ENCODE measurements at regions not wholly inside any gene's neighbourhood (a gene's known extent, or its start where the extent isn't known, plus 50 kb on each side); places are given as distances from the start of the nearest gene placed in this dataset.

GRCh38 chr7:25982684-25983083, 169.3 kb upstream of the NFE2L3 start:
- DNase-seq (ENCODE audit: low spot score): no peak

GRCh38 chr7:25985196-25985595, 166.8 kb upstream of the NFE2L3 start:
- no peak for DNase-seq (ENCODE audit: low spot score)

GRCh38 chr7:25988640-25989039, 163.4 kb upstream of the NFE2L3 start:
- no peak for DNase-seq (ENCODE audit: low spot score)

GRCh38 chr7:25989140-25989705, 162.8 kb upstream of the NFE2L3 start:
- DNase-seq (ENCODE audit: low spot score): no peak

GRCh38 chr7:25994433-25994994, 157.5 kb upstream of the NFE2L3 start:
- DNase-seq (ENCODE audit: low spot score): no peak

GRCh38 chr7:25995216-25995615, 156.8 kb upstream of the NFE2L3 start:
- DNase-seq (ENCODE audit: low spot score): no peak

- DNase-seq (ENCODE audit: low spot score): no peak
Measured at GRCh38 chr7:25996006-25996408, 156.0 kb upstream of the NFE2L3 start.

- DNase-seq (ENCODE audit: low spot score): no peak
Measured at GRCh38 chr7:25998499-25998898, 153.5 kb upstream of the NFE2L3 start.

GRCh38 chr7:26000841-26001240, 151.2 kb upstream of the NFE2L3 start:
- DNase-seq (ENCODE audit: low spot score): no peak

GRCh38 chr7:26001662-26002244, 150.2 kb upstream of the NFE2L3 start:
- DNase-seq (ENCODE audit: low spot score): no peak

GRCh38 chr7:26005683-26006410, 146.2 kb upstream of the NFE2L3 start:
- no peak for DNase-seq (ENCODE audit: low spot score)

- DNase-seq (ENCODE audit: low spot score): no peak
Measured at GRCh38 chr7:26006426-26006825, 145.6 kb upstream of the NFE2L3 start.

GRCh38 chr7:26007510-26007909, 144.5 kb upstream of the NFE2L3 start:
- DNase-seq (ENCODE audit: low spot score): no peak

GRCh38 chr7:26008428-26008827, 143.6 kb upstream of the NFE2L3 start:
- no peak for DNase-seq (ENCODE audit: low spot score)

- no peak for DNase-seq (ENCODE audit: low spot score)
Measured at GRCh38 chr7:26011039-26011696, 140.8 kb upstream of the NFE2L3 start.

- DNase-seq (ENCODE audit: low spot score): no peak
Measured at GRCh38 chr7:26013551-26014083, 138.4 kb upstream of the NFE2L3 start.

- DNase-seq (ENCODE audit: low spot score): no peak
Measured at GRCh38 chr7:26022982-26023381, 129.0 kb upstream of the NFE2L3 start.

GRCh38 chr7:26029911-26030310, 122.1 kb upstream of the NFE2L3 start:
- no peak for DNase-seq (ENCODE audit: low spot score)

GRCh38 chr7:26034391-26034790, 117.6 kb upstream of the NFE2L3 start:
- DNase-seq (ENCODE audit: low spot score): no peak

GRCh38 chr7:26035552-26035951, 116.4 kb upstream of the NFE2L3 start:
- no peak for DNase-seq (ENCODE audit: low spot score)

GRCh38 chr7:26036092-26036491, 115.9 kb upstream of the NFE2L3 start:
- no peak for DNase-seq (ENCODE audit: low spot score)

GRCh38 chr7:26038201-26038990, 113.6 kb upstream of the NFE2L3 start:
- no peak for DNase-seq (ENCODE audit: low spot score)

All from HuH-7.5 (cell line).